ENCODE measurements at regions not wholly inside any gene's neighbourhood (a gene's known extent, or its start where the extent isn't known, plus 50 kb on each side); places are given as distances from the start of the nearest gene placed in this dataset.

- TF ChIP-seq POLR2A (IDR thresholded peaks at IDR 0.05) (no peak), CTCF (IDR thresholded peaks at IDR 0.05) (no peak)
Measured at GRCh38 chr5:158056130-158056825, 197.3 kb upstream of the CLINT1 start.
